Urinary bladder (tissue), 3 donors: ENCODE measurements at regions not wholly inside any gene's neighbourhood (a gene's known extent, or its start where the extent isn't known, plus 50 kb on each side); places are given as distances from the start of the nearest gene placed in this dataset.

Experiments
- DNase-seq: peaks from one replicate; pipeline ENCODE4 v3.0.0-alpha.2; 2015; ENCODE audit errors: extremely low spot score
- H3K27ac ChIP-seq: one replicate; pipeline ENCODE4 v1.5.1; 2013; ENCODE audit warnings: low read depth, mild to moderate bottlenecking, moderate library complexity
- H3K36me3 ChIP-seq: one replicate; pipeline ENCODE4 v1.6.1; 2013; ENCODE audit warnings: mild to moderate bottlenecking, moderate library complexity; ENCODE audit not compliant: insufficient read depth
- H3K4me1 ChIP-seq: one replicate; pipeline ENCODE4 v1.6.1; 2013; ENCODE audit warnings: mild to moderate bottlenecking, moderate library complexity; ENCODE audit not compliant: insufficient read depth
- H3K4me3 ChIP-seq: one replicate; pipeline ENCODE4 v1.5.1; 2013; ENCODE audit warnings: low read depth, low read length
- WGBS: extraction: QIAGEN DNeasy Blood & Tissue Kit; methylation state at CpG from one replicate; pipeline ENCODE4 v1.1.7; 2013; 5-methylcytosine and 5-hydroxymethylcytosine counted together
- donor health status: healthy with polysubstance abuse.
- donor health status: healthy.

- Histone ChIP-seq H3K27ac (no peak overlapping the region), H3K4me1 (no peaks in the 10 kb centered on the region), H3K36me3 (no peaks in the 10 kb centered on the region), H3K4me3 (no peak overlapping the region)
- DNase-seq: no peak
Measured at GRCh38 chr11:97363331-97363730, 973.5 kb downstream of the JRKL start.

GRCh38 chr11:97364047-97364446, 974.2 kb downstream of the JRKL start:
- WGBS: 52% methylated on average over 1 of the region's 1 CpG
- no peak for DNase-seq
- H3K4me3 ChIP-seq: no peak overlapping the region

GRCh38 chr11:97367406-97368083, 977.7 kb downstream of the JRKL start:
- no peak for DNase-seq
- WGBS: 95% methylated on average over 10 of the region's 10 CpGs

More at GRCh38 chr11:97364047-97364446, 974.2 kb downstream of the JRKL start:
- Histone ChIP-seq H3K27ac (no peak overlapping the region), H3K36me3 (no peaks in the 10 kb centered on the region), H3K4me1 (no peaks in the 10 kb centered on the region)

GRCh38 chr11:97389270-97389669, 999.5 kb downstream of the JRKL start:
- no peak overlapping the region for H3K27ac ChIP-seq
- H3K4me3 ChIP-seq: no peak overlapping the region
- H3K4me1 ChIP-seq: no peaks in the 10 kb centered on the region
- 28% methylated on average over 2 of the region's 2 CpGs for WGBS
- no peak for DNase-seq
- no peaks in the 10 kb centered on the region for H3K36me3 ChIP-seq

More at GRCh38 chr11:97367406-97368083, 977.7 kb downstream of the JRKL start:
- H3K27ac ChIP-seq: no peak overlapping the region
- H3K4me1 ChIP-seq: no peaks in the 10 kb centered on the region
- no peaks in the 10 kb centered on the region for H3K36me3 ChIP-seq
- H3K4me3 ChIP-seq: no peak overlapping the region

GRCh38 chr11:97398246-97398645, 1008.4 kb downstream of the JRKL start:
- Histone ChIP-seq H3K4me1 (no peaks in the 10 kb centered on the region), H3K36me3 (no peaks in the 10 kb centered on the region), H3K27ac (no peak overlapping the region), H3K4me3 (no peak overlapping the region)
- DNase-seq: no peak
- WGBS: 78% methylated on average over 4 of the region's 4 CpGs

GRCh38 chr11:97409141-97409540, 1019.3 kb downstream of the JRKL start:
- 94% methylated on average over 1 of the region's 1 CpG for WGBS
- DNase-seq: no peak
- no peaks in the 10 kb centered on the region for H3K4me1 ChIP-seq
- no peak overlapping the region for H3K27ac ChIP-seq
- no peak overlapping the region for H3K4me3 ChIP-seq
- H3K36me3 ChIP-seq: no peaks in the 10 kb centered on the region

- WGBS: 71% methylated on average over 2 of the region's 2 CpGs
- Histone ChIP-seq H3K36me3 (no peaks in the 10 kb centered on the region), H3K4me3 (no peak overlapping the region), H3K4me1 (no peaks in the 10 kb centered on the region), H3K27ac (no peak overlapping the region)
- no peak for DNase-seq
Measured at GRCh38 chr11:97414801-97415200, 1025.0 kb downstream of the JRKL start.

GRCh38 chr11:97419729-97420128, 1029.9 kb downstream of the JRKL start:
- no peak overlapping the region for H3K27ac ChIP-seq
- H3K36me3 ChIP-seq: no peaks in the 10 kb centered on the region
- no peak for DNase-seq
- H3K4me1 ChIP-seq: no peaks in the 10 kb centered on the region
- no peak overlapping the region for H3K4me3 ChIP-seq

GRCh38 chr11:97428247-97428790, 1038.5 kb downstream of the JRKL start:
- no peaks in the 10 kb centered on the region for H3K4me1 ChIP-seq
- no peak for DNase-seq
- 84% methylated on average over 2 of the region's 2 CpGs for WGBS
- H3K36me3 ChIP-seq: no peaks in the 10 kb centered on the region
- H3K4me3 ChIP-seq: no peak overlapping the region
- H3K27ac ChIP-seq: no peak overlapping the region

GRCh38 chr11:97430877-97431276, 1041.1 kb downstream of the JRKL start:
- Histone ChIP-seq H3K27ac (no peak overlapping the region), H3K4me1 (no peaks in the 10 kb centered on the region), H3K4me3 (no peak overlapping the region), H3K36me3 (no peaks in the 10 kb centered on the region)
- DNase-seq: no peak
- WGBS: 31% methylated on average over 3 of the region's 3 CpGs

- no peak for DNase-seq
- Histone ChIP-seq H3K4me3 (no peak overlapping the region), H3K4me1 (no peaks in the 10 kb centered on the region), H3K27ac (no peak overlapping the region), H3K36me3 (no peaks in the 10 kb centered on the region)
- WGBS: 42% methylated on average over 1 of the region's 1 CpG
Measured at GRCh38 chr11:97432926-97433325, 1043.1 kb downstream of the JRKL start.

- Histone ChIP-seq H3K4me3 (no peak overlapping the region), H3K27ac (no peak overlapping the region), H3K4me1 (no peaks in the 10 kb centered on the region), H3K36me3 (no peaks in the 10 kb centered on the region)
- WGBS: 45% methylated on average over 2 of the region's 2 CpGs
- DNase-seq: no peak
Measured at GRCh38 chr11:97445561-97445960, 1055.7 kb downstream of the JRKL start.

- Histone ChIP-seq H3K36me3 (no peaks in the 10 kb centered on the region), H3K27ac (no peak overlapping the region), H3K4me3 (no peak overlapping the region), H3K4me1 (no peaks in the 10 kb centered on the region)
- 87% methylated on average over 4 of the region's 4 CpGs for WGBS
- no peak for DNase-seq
Measured at GRCh38 chr11:97451441-97451840, 1061.6 kb downstream of the JRKL start.

- Histone ChIP-seq H3K4me3 (no peak overlapping the region), H3K27ac (no peak overlapping the region), H3K4me1 (no peaks in the 10 kb centered on the region), H3K36me3 (no peaks in the 10 kb centered on the region)
- no peak for DNase-seq
- WGBS: 44% methylated on average over 1 of the region's 1 CpG
Measured at GRCh38 chr11:97454988-97455387, 1065.2 kb downstream of the JRKL start.

GRCh38 chr11:97460091-97460490, 1070.3 kb downstream of the JRKL start:
- no peak overlapping the region for H3K27ac ChIP-seq
- DNase-seq: no peak
- H3K4me1 ChIP-seq: no peaks in the 10 kb centered on the region
- no peaks in the 10 kb centered on the region for H3K36me3 ChIP-seq
- H3K4me3 ChIP-seq: no peak overlapping the region
